NCI-H2171 treated with DMSO at 0.1 percent for 48 hours (cell line): ENCODE measurements at regions not wholly inside any gene's neighbourhood (a gene's known extent, or its start where the extent isn't known, plus 50 kb on each side); places are given as distances from the start of the nearest gene placed in this dataset.

Source experiments
- DNase-seq: peaks from one replicate; lab custom pipeline; 2025; lab: John Stamatoyannopoulos, UW

GRCh38 chr13:67664502-67664901 is 434.4 kb upstream of the PCDH9 start:
- DNase-seq = no peak

- no peak for DNase-seq
Observed at GRCh38 chr13:67662997-67663396, 432.9 kb upstream of the PCDH9 start.

- no peak for DNase-seq
Observed at GRCh38 chr13:67652887-67653286, 422.8 kb upstream of the PCDH9 start.

- no peak for DNase-seq
Observed at GRCh38 chr13:67651908-67652465, 421.9 kb upstream of the PCDH9 start.

GRCh38 chr13:67650471-67650870 is 420.3 kb upstream of the PCDH9 start:
- no peak for DNase-seq

GRCh38 chr13:67645874-67646467 is 415.8 kb upstream of the PCDH9 start:
- DNase-seq = no peak

GRCh38 chr13:67643516-67644055 is 413.4 kb upstream of the PCDH9 start:
- no peak for DNase-seq

GRCh38 chr13:67642657-67643056 is 412.5 kb upstream of the PCDH9 start:
- DNase-seq = no peak

GRCh38 chr13:67635754-67636153 is 405.6 kb upstream of the PCDH9 start:
- DNase-seq = no peak

- no peak for DNase-seq
Observed at GRCh38 chr13:67632590-67632989, 402.5 kb upstream of the PCDH9 start.

- no peak for DNase-seq
Observed at GRCh38 chr13:67630640-67631039, 400.5 kb upstream of the PCDH9 start.

- DNase-seq = no peak
Observed at GRCh38 chr13:67623630-67624029, 393.5 kb upstream of the PCDH9 start.

GRCh38 chr13:67620665-67621064 is 390.5 kb upstream of the PCDH9 start:
- no peak for DNase-seq

- no peak for DNase-seq
Observed at GRCh38 chr13:67619995-67620380, 389.9 kb upstream of the PCDH9 start.

- DNase-seq = no peak
Observed at GRCh38 chr13:67619351-67619994, 389.3 kb upstream of the PCDH9 start.

- DNase-seq = no peak
Observed at GRCh38 chr13:67614579-67614978, 384.4 kb upstream of the PCDH9 start.

GRCh38 chr13:67614013-67614412 is 383.9 kb upstream of the PCDH9 start:
- DNase-seq = no peak

GRCh38 chr13:67588607-67589006 is 358.5 kb upstream of the PCDH9 start:
- no peak for DNase-seq

GRCh38 chr13:67577361-67577760 is 347.2 kb upstream of the PCDH9 start:
- no peak for DNase-seq

GRCh38 chr13:67574320-67575233 is 344.4 kb upstream of the PCDH9 start:
- DNase-seq = no peak

GRCh38 chr13:67568205-67568604 is 338.1 kb upstream of the PCDH9 start:
- no peak for DNase-seq

- DNase-seq = no peak
Observed at GRCh38 chr13:67557642-67558241, 327.6 kb upstream of the PCDH9 start.
